ENCODE measurements at regions not wholly inside any gene's neighbourhood (a gene's known extent, or its start where the extent isn't known, plus 50 kb on each side); places are given as distances from the start of the nearest gene placed in this dataset.

DNA sequence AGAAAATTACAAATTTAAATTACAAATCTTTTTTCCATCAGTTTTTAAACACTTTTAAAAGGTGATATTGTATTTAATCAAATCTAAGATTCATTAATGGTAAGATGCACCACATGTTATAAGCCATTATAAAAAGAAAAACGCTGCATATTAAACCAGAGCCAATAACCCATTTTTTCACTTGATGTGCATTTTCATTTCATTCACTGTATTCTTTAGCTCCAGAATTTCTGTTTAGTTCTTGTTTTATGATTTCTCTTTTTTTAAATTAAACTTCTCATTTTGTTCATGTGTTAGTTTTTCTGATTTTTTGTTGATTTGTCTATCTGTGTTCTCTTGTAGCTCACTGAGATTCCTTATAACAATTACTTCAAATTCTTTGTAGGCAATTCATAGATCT is 62.4 kb upstream of the MBOAT2 start:
- TF ChIP-seq POLR2A (IDR thresholded peaks at IDR 0.05) (no peak), EP300 (IDR thresholded peaks at IDR 0.05; ENCODE audit: low read depth) (no peak), CTCF (IDR thresholded peaks at IDR 0.05) (no peak)

Data from transverse colon (tissue), 3 donors.